GM19463 (cell line): ENCODE measurements at regions not wholly inside any gene's neighbourhood (a gene's known extent, or its start where the extent isn't known, plus 50 kb on each side); places are given as distances from the start of the nearest gene placed in this dataset.
"Not testable (repeated sequence)": the region's sequence is repeated elsewhere in the genome, so short reads cannot be mapped to it uniquely, and the experiment has no call there.

ENCODE experiments used
- ATAC-seq: cut with Tn5 transposase; IDR thresholded peaks from one replicate; pipeline ENCODE4 v1.9.1; 2021; ENCODE audit warnings: mild to moderate bottlenecking, moderate library complexity; ENCODE audit not compliant: unreplicated experiment

GRCh38 chr6:101108286-101108685, 227.2 kb upstream of the ASCC3 start:
- ATAC-seq, result no peak

GRCh38 chr6:101110814-101111213, 229.7 kb upstream of the ASCC3 start:
- ATAC-seq, result no peak

GRCh38 chr6:101113468-101114260, 232.5 kb upstream of the ASCC3 start:
- ATAC-seq, result no peak

- peak; percentile 49 for ATAC-seq
Observed at GRCh38 chr6:101114703-101115102, 233.6 kb upstream of the ASCC3 start.

GRCh38 chr6:101116337-101116736, 235.2 kb upstream of the ASCC3 start:
- ATAC-seq, result no peak

- no peak for ATAC-seq
Observed at GRCh38 chr6:101117393-101118135, 236.4 kb upstream of the ASCC3 start.

- ATAC-seq, result no peak
Observed at GRCh38 chr6:101118136-101118396, 236.9 kb upstream of the ASCC3 start.

GRCh38 chr6:101120747-101121146, 239.6 kb upstream of the ASCC3 start:
- ATAC-seq, result no peak

- peak; percentile 59 for ATAC-seq
Observed at GRCh38 chr6:101125380-101125971, 244.3 kb upstream of the ASCC3 start.

GRCh38 chr6:101126501-101126900, 245.4 kb upstream of the ASCC3 start:
- no peak for ATAC-seq

GRCh38 chr6:101129851-101130250, 248.7 kb upstream of the ASCC3 start:
- ATAC-seq, result no peak

GRCh38 chr6:101146389-101146788, 247.1 kb upstream of the GRIK2 start:
- no peak for ATAC-seq

- ATAC-seq, result no peak
Observed at GRCh38 chr6:101150226-101150625, 243.3 kb upstream of the GRIK2 start.

- not testable (repeated sequence) for ATAC-seq
Observed at GRCh38 chr6:101157638-101158037, 235.9 kb upstream of the GRIK2 start.

GRCh38 chr6:101163611-101164010, 229.9 kb upstream of the GRIK2 start:
- ATAC-seq, result no peak

GRCh38 chr6:101167638-101168037, 225.9 kb upstream of the GRIK2 start:
- ATAC-seq, result no peak

GRCh38 chr6:101171049-101171448, 222.5 kb upstream of the GRIK2 start:
- not testable (repeated sequence) for ATAC-seq

- ATAC-seq, result no peak
Observed at GRCh38 chr6:101178748-101179147, 214.8 kb upstream of the GRIK2 start.

GRCh38 chr6:101181006-101181405, 212.5 kb upstream of the GRIK2 start:
- no peak for ATAC-seq

- not testable (repeated sequence) for ATAC-seq
Observed at GRCh38 chr6:101188285-101188798, 205.2 kb upstream of the GRIK2 start.

GRCh38 chr6:101195588-101195987, 197.9 kb upstream of the GRIK2 start:
- no peak for ATAC-seq

GRCh38 chr6:101199441-101199840, 194.1 kb upstream of the GRIK2 start:
- ATAC-seq, result no peak
